Fibroblast of mammary gland (primary cell): ENCODE measurements at regions not wholly inside any gene's neighbourhood (a gene's known extent, or its start where the extent isn't known, plus 50 kb on each side); places are given as distances from the start of the nearest gene placed in this dataset.

ENCODE experiments used
- DNase-seq: peaks from one replicate; pipeline ENCODE4 v3.0.0-alpha.2; 2010; ENCODE audit warnings: low read depth
- H3K4me3 ChIP-seq: 2 replicates; pipeline ENCODE4 v1.5.1; 2011; ENCODE audit warnings: low read depth, mild to moderate bottlenecking, low read length, moderate library complexity; ENCODE audit not compliant: control insufficient read depth
- CTCF ChIP-seq: conservative IDR thresholded peaks from 2 replicates; pipeline ENCODE4 v1.5.1; 2011; ENCODE audit warnings: low read depth, low read length, inconsistent platforms; ENCODE audit not compliant: control insufficient read depth, insufficient read depth

GRCh38 chr16:73750639-73751038, 546.0 kb upstream of the PSMD7 start:
- DNase-seq, result no peak
- no peak for TF ChIP-seq CTCF
- no peak overlapping the region for H3K4me3 ChIP-seq

GRCh38 chr16:73747328-73747727, 549.3 kb upstream of the PSMD7 start:
- H3K4me3 ChIP-seq, result no peak overlapping the region
- DNase-seq, result no peak
- no peak for TF ChIP-seq CTCF

- no peak for TF ChIP-seq CTCF
- H3K4me3 ChIP-seq, result no peak overlapping the region
- DNase-seq, result no peak
Measured at GRCh38 chr16:73746554-73746953, 550.1 kb upstream of the PSMD7 start.

- no peak for DNase-seq
- TF ChIP-seq CTCF, result no peak
Measured at GRCh38 chr16:73743665-73744496, 552.7 kb upstream of the PSMD7 start.

GRCh38 chr16:73739049-73739769, 557.4 kb upstream of the PSMD7 start:
- DNase-seq, result no peak
- no peak overlapping the region for H3K4me3 ChIP-seq
- no peak for TF ChIP-seq CTCF

More at GRCh38 chr16:73743665-73744496, 552.7 kb upstream of the PSMD7 start:
- no peak overlapping the region for H3K4me3 ChIP-seq

- no peak for TF ChIP-seq CTCF
- H3K4me3 ChIP-seq, result no peak overlapping the region
- DNase-seq, result no peak
Measured at GRCh38 chr16:73738266-73738665, 558.3 kb upstream of the PSMD7 start.
